HepG2 (cell line): ENCODE measurements at regions not wholly inside any gene's neighbourhood (a gene's known extent, or its start where the extent isn't known, plus 50 kb on each side); places are given as distances from the start of the nearest gene placed in this dataset.
"Not testable (repeated sequence)": the region's sequence is repeated elsewhere in the genome, so short reads cannot be mapped to it uniquely, and the experiment has no call there.

Experiments used
- ATAC-seq: fragments of 200-7000 bp; cut with Tn5 transposase; 3 replicates; pipeline ENCODE4 v1.9.1; 2020; ENCODE audit warnings: mild to moderate bottlenecking, moderate library complexity
- BruUV-seq: library from RNA; stranded (reverse); fragments of 400-500 nt; replicated peaks from 2 replicates; lab custom pipeline; 2021; lab: Mats Ljungman, UMichigan
- CTCF ChIA-PET: fragments of 300-600 bp; formaldehyde crosslinking; extraction: SDS; loops from one replicate; lab custom pipeline; 2021; ENCODE audit warnings: low total read pairs, inconsistent platforms, low intra/inter-chr PET ratio; lab: Yijun Ruan, JAX
- POLR2A ChIA-PET: fragments of 350-600 bp; sonication (Branson Sonifier 250); formaldehyde crosslinking; loops from one replicate; lab custom pipeline; 2020; ENCODE audit warnings: antibody characterized with exemption, inconsistent platforms; lab: Yijun Ruan, JAX
- DNase-seq: peaks from one replicate; pipeline ENCODE4 v3.0.0-alpha.2; 2015; ENCODE audit warnings: low spot score
- FAIRE-seq: peaks from 3 replicates; lab custom pipeline; 2011; peaks lifted over from hg19 to GRCh38; lab: Jason Lieb, UNC
- H2AFZ ChIP-seq: one replicate; pipeline ENCODE4 v1.6.1; 2011; ENCODE audit warnings: low read length, inconsistent platforms
- H3K27ac ChIP-seq: fragments of 300-600 bp; 3 replicates; pipeline ENCODE4 v1.8.0; 2011; ENCODE audit warnings: mixed run types, mild to moderate bottlenecking, mixed read lengths, low read length, inconsistent platforms; ENCODE audit not compliant: insufficient read depth; ENCODE audit errors: extremely low read length
- H3K27me3 ChIP-seq, 2 experiments: fragments of 200-600 bp in 1 of 2; 2 replicates in 1 of 2; 3 replicates in 1 of 2; pipeline versions ENCODE4 v1.6.0 to v1.8.0; 2011; ENCODE audit warnings: low read length in 2 of 2, mild to moderate bottlenecking in 2 of 2, moderate library complexity in 2 of 2, inconsistent platforms in 1 of 2; ENCODE audit not compliant: insufficient read depth in 2 of 2, control insufficient read depth in 1 of 2
- H3K36me3 ChIP-seq, 2 experiments: fragments of 200-600 bp in 1 of 2; replicated peaks in 1 of 2; 2 replicates in 1 of 2; 3 replicates in 1 of 2; pipeline versions ENCODE4 v1.5.1 to v1.8.0; 2011; ENCODE audit warnings: low read length in 2 of 2, inconsistent platforms in 1 of 2; ENCODE audit not compliant: insufficient read depth in 2 of 2, control insufficient read depth in 1 of 2
- H3K4me1 ChIP-seq: 2 replicates; pipeline ENCODE4 v1.5.1; 2012; ENCODE audit warnings: low read length, inconsistent platforms; ENCODE audit not compliant: insufficient read depth
- H3K4me2 ChIP-seq: 2 replicates; pipeline ENCODE4 v1.6.0; 2011; ENCODE audit warnings: low read depth, low read length, inconsistent platforms
- H3K4me3 ChIP-seq, 3 experiments: fragments of 200-600 bp in 1 of 3; sonication (generic), shearing (Covaris generic) in 1 of 3; replicated peaks in 1 of 3; 2 replicates each; pipeline ENCODE4 v1.5.1; 2011 to 2016; ENCODE audit warnings: low read length in 3 of 3, inconsistent platforms in 2 of 3, low read depth in 2 of 3, mild to moderate bottlenecking in 2 of 3, control low read depth in 1 of 3, mixed read lengths in 1 of 3; ENCODE audit not compliant: insufficient read depth in 1 of 3
- H3K79me2 ChIP-seq: one replicate; pipeline ENCODE4 v1.6.1; 2011; ENCODE audit warnings: low read length, inconsistent platforms; ENCODE audit not compliant: insufficient read depth
- H3K9ac ChIP-seq: 2 replicates; pipeline ENCODE4 v1.6.0; 2011; ENCODE audit warnings: mild to moderate bottlenecking, low read depth, low read length, inconsistent platforms; ENCODE audit not compliant: insufficient read depth
- H3K9me3 ChIP-seq: 2 replicates; pipeline ENCODE4 v1.5.1; 2012; ENCODE audit warnings: mild to moderate bottlenecking, low read length
- H4K20me1 ChIP-seq: 2 replicates; pipeline ENCODE4 v1.6.0; 2011; ENCODE audit warnings: inconsistent platforms, mild to moderate bottlenecking, low read length, moderate library complexity; ENCODE audit not compliant: insufficient read depth
- CREB1 ChIP-seq, 2 experiments: fragments of 450-650 bp in 1 of 2; IDR thresholded peaks; 2 replicates each; pipeline ENCODE4 v1.6.1; 2016 to 2017; ENCODE audit warnings: control low read depth in 1 of 2, mild to moderate bottlenecking in 1 of 2, missing compliant biosample characterization in 1 of 2, missing genetic modification characterization in 1 of 2
- IRF2 ChIP-seq: IDR thresholded peaks from 2 replicates; pipeline ENCODE4 v1.6.1; 2018; ENCODE audit warnings: missing genetic modification reagents, missing compliant biosample characterization
- MED1 ChIP-seq: sonication (generic); formaldehyde crosslinking; IDR thresholded peaks from 2 replicates; pipeline ENCODE4 v1.4.0; 2020; ENCODE audit warnings: missing genetic modification reagents
- NFE2L1 ChIP-seq: sonication (generic); formaldehyde crosslinking; IDR thresholded peaks from 2 replicates; pipeline ENCODE4 v1.4.0; 2020; ENCODE audit warnings: missing genetic modification reagents, mild to moderate bottlenecking, borderline replicate concordance
- NR2F6 ChIP-seq, 2 experiments: IDR thresholded peaks; 2 replicates each; pipeline ENCODE4 v1.6.1; 2016; ENCODE audit warnings: antibody characterized with exemption in 1 of 2, mild to moderate bottlenecking in 1 of 2
- RARG ChIP-seq: sonication (generic); formaldehyde crosslinking; IDR thresholded peaks from 2 replicates; pipeline ENCODE4 v1.4.0; 2020; ENCODE audit warnings: low read depth, mild to moderate bottlenecking, missing genetic modification reagents
- SALL1 ChIP-seq: sonication (generic); formaldehyde crosslinking; IDR thresholded peaks from 2 replicates; pipeline ENCODE4 v1.8.0; 2022; ENCODE audit warnings: mild to moderate bottlenecking, missing genetic modification reagents
- ZNF720 ChIP-seq: sonication (generic); formaldehyde crosslinking; IDR thresholded peaks from 2 replicates; pipeline ENCODE4 v1.4.0; 2020; ENCODE audit warnings: missing genetic modification reagents
- WGBS: methylation state at CpG from one replicate; pipeline ENCODE4 v1.1.6; 2017; ENCODE audit warnings: low lambda C conversion rate; 5-methylcytosine and 5-hydroxymethylcytosine counted together
- in situ Hi-C: cut with HindIII; loops from 2 replicates; pipeline ENCODE4 v1.10.0; 2017; ENCODE audit warnings: low pct_unique_long_range_greater_than_20kb; ENCODE audit not compliant: extremely low pct_ligation_motif_present
- intact Hi-C: fragments of 100-400 bp; cut with micrococcal nuclease; formaldehyde crosslinking; loops from one replicate; pipeline ENCODE4 v1.10.0; 2022; ENCODE audit not compliant: unreplicated experiment
- TF ChIP-seq, protein P1 (sequence below): sonication (generic); formaldehyde crosslinking; IDR thresholded peaks from 2 replicates; pipeline ENCODE4 v1.5.0; 2020; ENCODE audit warnings: mild to moderate bottlenecking, missing genetic modification reagents, borderline replicate concordance
- TF ChIP-seq, protein P2 (sequence below): sonication (generic); formaldehyde crosslinking; IDR thresholded peaks from 2 replicates; pipeline ENCODE4 v1.4.0; 2020; ENCODE audit warnings: missing genetic modification reagents

DNA sequence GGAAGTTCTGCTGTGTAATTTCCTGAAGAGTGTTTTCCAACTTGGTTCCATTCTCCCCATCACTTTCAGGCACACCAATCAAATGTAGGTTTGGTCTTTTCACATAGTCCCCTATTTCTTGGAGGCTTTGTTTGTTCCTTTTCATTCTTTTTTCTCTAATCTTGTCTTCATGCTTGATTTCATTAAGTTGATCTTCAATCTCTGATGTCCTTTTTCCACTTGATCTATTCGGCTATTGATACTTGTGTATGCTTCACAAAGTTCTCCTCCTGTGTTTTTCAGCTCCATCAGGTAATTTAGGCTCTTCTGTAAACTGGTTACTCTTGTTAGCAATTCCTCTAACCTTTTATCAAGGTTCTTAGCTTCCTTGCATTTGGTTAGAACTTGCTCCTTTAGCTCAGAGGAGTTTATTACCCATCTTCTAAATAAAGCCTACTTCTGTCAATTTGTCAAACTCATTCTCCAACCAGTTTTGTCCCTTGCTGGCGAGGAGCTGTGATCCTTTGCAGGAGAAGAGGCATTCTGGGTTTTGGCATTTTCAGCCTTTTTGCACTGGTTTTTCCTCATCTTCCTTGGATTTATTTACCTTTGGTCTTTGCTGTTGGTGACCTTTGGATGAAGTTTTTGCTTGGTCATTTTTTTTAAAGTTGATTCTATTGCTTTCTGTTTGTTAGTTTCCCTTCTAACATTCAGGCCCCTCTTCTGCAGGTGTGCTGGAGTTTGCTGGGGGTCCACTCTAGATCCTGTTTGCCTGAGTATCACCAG lies 261.5 kb downstream of the FOXG1 start (continued):
- TF ChIP-seq NR2F6 (IDR thresholded peaks at IDR 0.05) (peak; percentile 34; the same call in 1 of the 2 replicates), MED1 (CRISPR knock-in tag) (peak; percentile 35; the same call in 1 of the 2 replicates)
- not testable (repeated sequence) for TF ChIP-seq NR2F6 (CRISPR knock-in tag; IDR thresholded peaks at IDR 0.05)
- TF ChIP-seq, all 625 proteins: peak for 33; not testable (repeated sequence) for 592

- Histone ChIP-seq H3K4me2 (peak overlapping the region; percentile 72), H3K36me3 (no peaks in the 10 kb centered on the region), H3K4me1 (peaks cover 38% of the 10 kb centered on the region), H3K9ac (peak overlapping the region; percentile 39), H3K27ac (peak overlapping the region; percentile 69), H4K20me1 (no peaks in the 10 kb centered on the region), H3K79me2 (no peaks in the 10 kb centered on the region), H3K9me3 (peaks cover 56% of the 10 kb centered on the region), H3K4me3 (peak overlapping the region in 2 of 3 experiments; percentile 20 to 51; a peak in 4 of 6 replicates), H3K27me3 (no peaks in the 10 kb centered on the region), H2AFZ (peak overlapping the region; percentile 62)
- no TSS peak for BruUV-seq
- intact Hi-C loops, result loop anchor here (2.0 kb wide), 1 partner anchor 56 kb away; no protein-coding TSS in a partner anchor
- in situ Hi-C loops, result no loop called here
- 33% methylated on average over 7 of the region's 7 CpGs for WGBS
- peak; percentile 100 for ATAC-seq
- CTCF ChIA-PET, result no interaction called here
- POLR2A ChIA-PET, result interaction anchor here (0.6 to 1.7 kb wide), 7 partner anchors 8 to 188 kb away, joined by 3 to 7 read pairs (median 5); no protein-coding TSS in a partner anchor
- FAIRE-seq, result peak; percentile 85
- peak; percentile 99 for DNase-seq
- TF ChIP-seq SALL1 (peak; percentile 97), CREB1 (IDR thresholded peaks at IDR 0.05) (no peak), CREB1 (CRISPR knock-in tag; IDR thresholded peaks at IDR 0.05) (no peak; the same call in 1 of the 2 replicates), NFE2L1 (CRISPR knock-in tag) (no peak; the same call in 1 of the 2 replicates), RARG (CRISPR knock-in tag) (peak; percentile 61), ZNF720 (CRISPR knock-in tag) (no peak), IRF2 (CRISPR knock-in tag) (peak; percentile 98)
- TF ChIP-seq, protein P1, sequence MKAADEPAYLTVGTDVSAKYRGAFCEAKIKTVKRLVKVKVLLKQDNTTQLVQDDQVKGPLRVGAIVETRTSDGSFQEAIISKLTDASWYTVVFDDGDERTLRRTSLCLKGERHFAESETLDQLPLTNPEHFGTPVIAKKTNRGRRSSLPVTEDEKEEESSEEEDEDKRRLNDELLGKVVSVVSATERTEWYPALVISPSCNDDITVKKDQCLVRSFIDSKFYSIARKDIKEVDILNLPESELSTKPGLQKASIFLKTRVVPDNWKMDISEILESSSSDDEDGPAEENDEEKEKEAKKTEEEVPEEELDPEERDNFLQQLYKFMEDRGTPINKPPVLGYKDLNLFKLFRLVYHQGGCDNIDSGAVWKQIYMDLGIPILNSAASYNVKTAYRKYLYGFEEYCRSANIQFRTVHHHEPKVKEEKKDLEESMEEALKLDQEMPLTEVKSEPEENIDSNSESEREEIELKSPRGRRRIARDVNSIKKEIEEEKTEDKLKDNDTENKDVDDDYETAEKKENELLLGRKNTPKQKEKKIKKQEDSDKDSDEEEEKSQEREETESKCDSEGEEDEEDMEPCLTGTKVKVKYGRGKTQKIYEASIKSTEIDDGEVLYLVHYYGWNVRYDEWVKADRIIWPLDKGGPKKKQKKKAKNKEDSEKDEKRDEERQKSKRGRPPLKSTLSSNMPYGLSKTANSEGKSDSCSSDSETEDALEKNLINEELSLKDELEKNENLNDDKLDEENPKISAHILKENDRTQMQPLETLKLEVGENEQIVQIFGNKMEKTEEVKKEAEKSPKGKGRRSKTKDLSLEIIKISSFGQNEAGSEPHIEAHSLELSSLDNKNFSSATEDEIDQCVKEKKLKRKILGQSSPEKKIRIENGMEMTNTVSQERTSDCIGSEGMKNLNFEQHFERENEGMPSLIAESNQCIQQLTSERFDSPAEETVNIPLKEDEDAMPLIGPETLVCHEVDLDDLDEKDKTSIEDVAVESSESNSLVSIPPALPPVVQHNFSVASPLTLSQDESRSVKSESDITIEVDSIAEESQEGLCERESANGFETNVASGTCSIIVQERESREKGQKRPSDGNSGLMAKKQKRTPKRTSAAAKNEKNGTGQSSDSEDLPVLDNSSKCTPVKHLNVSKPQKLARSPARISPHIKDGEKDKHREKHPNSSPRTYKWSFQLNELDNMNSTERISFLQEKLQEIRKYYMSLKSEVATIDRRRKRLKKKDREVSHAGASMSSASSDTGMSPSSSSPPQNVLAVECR (CRISPR knock-in tag), result peak; percentile 69; the same call in 1 of the 2 replicates
- TF ChIP-seq, protein P2, sequence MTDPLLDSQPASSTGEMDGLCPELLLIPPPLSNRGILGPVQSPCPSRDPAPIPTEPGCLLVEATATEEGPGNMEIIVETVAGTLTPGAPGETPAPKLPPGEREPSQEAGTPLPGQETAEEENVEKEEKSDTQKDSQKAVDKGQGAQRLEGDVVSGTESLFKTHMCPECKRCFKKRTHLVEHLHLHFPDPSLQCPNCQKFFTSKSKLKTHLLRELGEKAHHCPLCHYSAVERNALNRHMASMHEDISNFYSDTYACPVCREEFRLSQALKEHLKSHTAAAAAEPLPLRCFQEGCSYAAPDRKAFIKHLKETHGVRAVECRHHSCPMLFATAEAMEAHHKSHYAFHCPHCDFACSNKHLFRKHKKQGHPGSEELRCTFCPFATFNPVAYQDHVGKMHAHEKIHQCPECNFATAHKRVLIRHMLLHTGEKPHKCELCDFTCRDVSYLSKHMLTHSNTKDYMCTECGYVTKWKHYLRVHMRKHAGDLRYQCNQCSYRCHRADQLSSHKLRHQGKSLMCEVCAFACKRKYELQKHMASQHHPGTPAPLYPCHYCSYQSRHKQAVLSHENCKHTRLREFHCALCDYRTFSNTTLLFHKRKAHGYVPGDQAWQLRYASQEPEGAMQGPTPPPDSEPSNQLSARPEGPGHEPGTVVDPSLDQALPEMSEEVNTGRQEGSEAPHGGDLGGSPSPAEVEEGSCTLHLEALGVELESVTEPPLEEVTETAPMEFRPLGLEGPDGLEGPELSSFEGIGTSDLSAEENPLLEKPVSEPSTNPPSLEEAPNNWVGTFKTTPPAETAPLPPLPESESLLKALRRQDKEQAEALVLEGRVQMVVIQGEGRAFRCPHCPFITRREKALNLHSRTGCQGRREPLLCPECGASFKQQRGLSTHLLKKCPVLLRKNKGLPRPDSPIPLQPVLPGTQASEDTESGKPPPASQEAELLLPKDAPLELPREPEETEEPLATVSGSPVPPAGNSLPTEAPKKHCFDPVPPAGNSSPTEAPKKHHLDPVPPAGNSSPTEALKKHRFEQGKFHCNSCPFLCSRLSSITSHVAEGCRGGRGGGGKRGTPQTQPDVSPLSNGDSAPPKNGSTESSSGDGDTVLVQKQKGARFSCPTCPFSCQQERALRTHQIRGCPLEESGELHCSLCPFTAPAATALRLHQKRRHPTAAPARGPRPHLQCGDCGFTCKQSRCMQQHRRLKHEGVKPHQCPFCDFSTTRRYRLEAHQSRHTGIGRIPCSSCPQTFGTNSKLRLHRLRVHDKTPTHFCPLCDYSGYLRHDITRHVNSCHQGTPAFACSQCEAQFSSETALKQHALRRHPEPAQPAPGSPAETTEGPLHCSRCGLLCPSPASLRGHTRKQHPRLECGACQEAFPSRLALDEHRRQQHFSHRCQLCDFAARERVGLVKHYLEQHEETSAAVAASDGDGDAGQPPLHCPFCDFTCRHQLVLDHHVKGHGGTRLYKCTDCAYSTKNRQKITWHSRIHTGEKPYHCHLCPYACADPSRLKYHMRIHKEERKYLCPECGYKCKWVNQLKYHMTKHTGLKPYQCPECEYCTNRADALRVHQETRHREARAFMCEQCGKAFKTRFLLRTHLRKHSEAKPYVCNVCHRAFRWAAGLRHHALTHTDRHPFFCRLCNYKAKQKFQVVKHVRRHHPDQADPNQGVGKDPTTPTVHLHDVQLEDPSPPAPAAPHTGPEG (CRISPR knock-in tag), result peak; percentile 91
Measured at GRCh38 chr14:29028973-29029582, 262.5 kb downstream of the FOXG1 start.
